ENCODE measurements at regions not wholly inside any gene's neighbourhood (a gene's known extent, or its start where the extent isn't known, plus 50 kb on each side); places are given as distances from the start of the nearest gene placed in this dataset.
"Not testable (repeated sequence)": the region's sequence is repeated elsewhere in the genome, so short reads cannot be mapped to it uniquely, and the experiment has no call there.

DNA sequence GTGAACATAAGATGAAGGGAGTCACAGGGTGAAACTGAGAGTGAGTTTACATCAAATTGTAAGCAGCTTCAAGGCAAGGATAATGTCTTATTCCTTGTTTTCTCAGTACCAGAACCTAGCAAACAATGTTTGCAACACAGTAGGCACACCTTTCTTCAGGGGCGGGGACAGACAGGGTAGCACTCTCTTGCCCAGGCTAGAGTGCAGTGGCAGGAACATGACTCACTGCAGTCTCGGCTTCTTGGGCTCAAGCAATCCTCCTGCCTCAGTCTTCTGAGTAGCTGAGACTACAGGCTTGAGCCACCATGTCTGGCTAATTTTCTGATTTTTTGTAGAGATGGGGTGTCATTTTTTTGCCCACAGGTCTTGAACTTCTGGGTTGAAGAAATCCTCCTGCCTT, 299.8 kb downstream of the CD83 start:
- CTCF ChIA-PET = interaction anchor here (0.7 kb wide), 1 partner anchor 9 kb away, joined by 4 read pairs; no protein-coding TSS in a partner anchor
- POLR2A ChIA-PET = interaction anchor here (0.6 kb wide), 1 partner anchor 965 kb away, joined by 3 read pairs; no protein-coding TSS in a partner anchor

DNA sequence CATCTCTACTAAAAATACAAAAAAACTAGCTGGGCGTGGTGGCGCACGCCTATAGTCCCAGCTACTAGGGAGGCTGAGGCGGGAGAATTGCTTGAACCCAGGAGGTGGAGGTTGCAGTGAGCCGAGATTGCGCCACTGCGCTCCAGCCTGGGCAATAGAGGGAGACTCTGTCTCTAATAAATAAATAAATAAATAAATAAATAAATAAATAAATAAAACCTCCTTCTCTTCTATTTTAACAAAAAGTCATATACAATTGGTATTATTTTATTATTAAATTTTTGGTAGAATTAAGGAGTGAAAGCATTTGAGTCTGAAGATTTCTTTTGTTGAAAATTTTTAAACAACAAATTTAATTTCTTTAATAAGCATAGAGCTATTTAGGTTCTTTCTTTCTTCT, 301.7 kb downstream of the CD83 start:
- CTCF ChIA-PET; H3K27ac ChIP-seq (ENCODE audit: extremely low read depth, low read depth, low read length); POLR2A ChIA-PET; H3K4me3 ChIP-seq (ENCODE audit: low read depth, low read length); H3K4me1 ChIP-seq (ENCODE audit: control insufficient read depth, insufficient read depth, low read length); H3K9me3 ChIP-seq (ENCODE audit: control insufficient read depth, insufficient read depth, low read depth, low read length); H3K36me3 ChIP-seq (ENCODE audit: control insufficient read depth in 2 of 2, insufficient read depth in 1 of 2, low read length in 2 of 2): not testable (repeated sequence)
- TF ChIP-seq ZNF266 (tag by site-specific recombination; IDR thresholded peaks at IDR 0.05; ENCODE audit: low read depth) = peak; percentile 42; the same call in 1 of the 2 replicates
- TF ChIP-seq ZXDB (tag by site-specific recombination; IDR thresholded peaks at IDR 0.05) = 0 out of 2 replicates have a peak, but pooled peaks have one; percentile 25
- TF ChIP-seq ZNF140 (tag by site-specific recombination; IDR thresholded peaks at IDR 0.05) = peak; percentile 79; the same call in 1 of the 2 replicates
- peak; percentile 74 for TF ChIP-seq ZNF623 (tag by site-specific recombination; IDR thresholded peaks at IDR 0.05)
- peak; percentile 31; the same call in 1 of the 2 replicates for TF ChIP-seq ZNF654 (tag by site-specific recombination; IDR thresholded peaks at IDR 0.05; ENCODE audit: low read depth)
- TF ChIP-seq ZNF560 (tag by site-specific recombination; IDR thresholded peaks at IDR 0.05; ENCODE audit: borderline replicate concordance) = 0 out of 2 replicates have a peak, but pooled peaks have one; percentile 29
- TF ChIP-seq, protein P1, sequence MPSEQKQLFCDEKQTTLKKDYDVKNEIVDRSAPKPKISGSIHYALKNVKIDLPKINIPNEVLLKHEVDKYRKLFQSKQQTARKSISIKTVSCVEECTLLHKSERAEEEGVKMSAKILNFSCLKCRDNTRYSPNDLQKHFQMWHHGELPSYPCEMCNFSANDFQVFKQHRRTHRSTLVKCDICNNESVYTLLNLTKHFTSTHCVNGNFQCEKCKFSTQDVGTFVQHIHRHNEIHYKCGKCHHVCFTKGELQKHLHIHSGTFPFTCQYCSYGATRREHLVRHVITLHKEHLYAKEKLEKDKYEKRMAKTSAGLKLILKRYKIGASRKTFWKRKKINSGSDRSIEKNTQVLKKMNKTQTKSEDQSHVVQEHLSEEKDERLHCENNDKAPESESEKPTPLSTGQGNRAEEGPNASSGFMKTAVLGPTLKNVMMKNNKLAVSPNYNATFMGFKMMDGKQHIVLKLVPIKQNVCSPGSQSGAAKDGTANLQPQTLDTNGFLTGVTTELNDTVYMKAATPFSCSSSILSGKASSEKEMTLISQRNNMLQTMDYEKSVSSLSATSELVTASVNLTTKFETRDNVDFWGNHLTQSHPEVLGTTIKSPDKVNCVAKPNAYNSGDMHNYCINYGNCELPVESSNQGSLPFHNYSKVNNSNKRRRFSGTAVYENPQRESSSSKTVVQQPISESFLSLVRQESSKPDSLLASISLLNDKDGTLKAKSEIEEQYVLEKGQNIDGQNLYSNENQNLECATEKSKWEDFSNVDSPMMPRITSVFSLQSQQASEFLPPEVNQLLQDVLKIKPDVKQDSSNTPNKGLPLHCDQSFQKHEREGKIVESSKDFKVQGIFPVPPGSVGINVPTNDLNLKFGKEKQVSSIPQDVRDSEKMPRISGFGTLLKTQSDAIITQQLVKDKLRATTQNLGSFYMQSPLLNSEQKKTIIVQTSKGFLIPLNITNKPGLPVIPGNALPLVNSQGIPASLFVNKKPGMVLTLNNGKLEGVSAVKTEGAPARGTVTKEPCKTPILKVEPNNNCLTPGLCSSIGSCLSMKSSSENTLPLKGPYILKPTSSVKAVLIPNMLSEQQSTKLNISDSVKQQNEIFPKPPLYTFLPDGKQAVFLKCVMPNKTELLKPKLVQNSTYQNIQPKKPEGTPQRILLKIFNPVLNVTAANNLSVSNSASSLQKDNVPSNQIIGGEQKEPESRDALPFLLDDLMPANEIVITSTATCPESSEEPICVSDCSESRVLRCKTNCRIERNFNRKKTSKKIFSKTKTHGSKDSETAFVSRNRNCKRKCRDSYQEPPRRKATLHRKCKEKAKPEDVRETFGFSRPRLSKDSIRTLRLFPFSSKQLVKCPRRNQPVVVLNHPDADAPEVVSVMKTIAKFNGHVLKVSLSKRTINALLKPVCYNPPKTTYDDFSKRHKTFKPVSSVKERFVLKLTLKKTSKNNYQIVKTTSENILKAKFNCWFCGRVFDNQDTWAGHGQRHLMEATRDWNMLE (tag by site-specific recombination; conservative IDR thresholded peaks at IDR 0.05; ENCODE audit: low read depth) = peak; percentile 80
- TF ChIP-seq ZNF510 (tag by site-specific recombination; IDR thresholded peaks at IDR 0.05; ENCODE audit: insufficient replicate concordance) = peak; percentile 57
- peak; percentile 31; the same call in 1 of the 2 replicates for TF ChIP-seq ZNF433 (tag by site-specific recombination; IDR thresholded peaks at IDR 0.05; ENCODE audit: low read depth)
- TF ChIP-seq ZNF404 (tag by site-specific recombination; IDR thresholded peaks at IDR 0.05) = 0 out of 2 replicates have a peak, but pooled peaks have one; percentile 64
- TF ChIP-seq ZNF426 (tag by site-specific recombination; IDR thresholded peaks at IDR 0.05) = peak; percentile 85
- 0 out of 2 replicates have a peak, but pooled peaks have one; percentile 16 for TF ChIP-seq ZNF341 (tag by site-specific recombination; IDR thresholded peaks at IDR 0.05; ENCODE audit: low read depth)
- TF ChIP-seq, protein P2, sequence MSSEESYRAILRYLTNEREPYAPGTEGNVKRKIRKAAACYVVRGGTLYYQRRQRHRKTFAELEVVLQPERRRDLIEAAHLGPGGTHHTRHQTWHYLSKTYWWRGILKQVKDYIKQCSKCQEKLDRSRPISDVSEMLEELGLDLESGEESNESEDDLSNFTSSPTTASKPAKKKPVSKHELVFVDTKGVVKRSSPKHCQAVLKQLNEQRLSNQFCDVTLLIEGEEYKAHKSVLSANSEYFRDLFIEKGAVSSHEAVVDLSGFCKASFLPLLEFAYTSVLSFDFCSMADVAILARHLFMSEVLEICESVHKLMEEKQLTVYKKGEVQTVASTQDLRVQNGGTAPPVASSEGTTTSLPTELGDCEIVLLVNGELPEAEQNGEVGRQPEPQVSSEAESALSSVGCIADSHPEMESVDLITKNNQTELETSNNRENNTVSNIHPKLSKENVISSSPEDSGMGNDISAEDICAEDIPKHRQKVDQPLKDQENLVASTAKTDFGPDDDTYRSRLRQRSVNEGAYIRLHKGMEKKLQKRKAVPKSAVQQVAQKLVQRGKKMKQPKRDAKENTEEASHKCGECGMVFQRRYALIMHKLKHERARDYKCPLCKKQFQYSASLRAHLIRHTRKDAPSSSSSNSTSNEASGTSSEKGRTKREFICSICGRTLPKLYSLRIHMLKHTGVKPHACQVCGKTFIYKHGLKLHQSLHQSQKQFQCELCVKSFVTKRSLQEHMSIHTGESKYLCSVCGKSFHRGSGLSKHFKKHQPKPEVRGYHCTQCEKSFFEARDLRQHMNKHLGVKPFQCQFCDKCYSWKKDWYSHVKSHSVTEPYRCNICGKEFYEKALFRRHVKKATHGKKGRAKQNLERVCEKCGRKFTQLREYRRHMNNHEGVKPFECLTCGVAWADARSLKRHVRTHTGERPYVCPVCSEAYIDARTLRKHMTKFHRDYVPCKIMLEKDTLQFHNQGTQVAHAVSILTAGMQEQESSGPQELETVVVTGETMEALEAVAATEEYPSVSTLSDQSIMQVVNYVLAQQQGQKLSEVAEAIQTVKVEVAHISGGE (tag by site-specific recombination; conservative IDR thresholded peaks at IDR 0.05; ENCODE audit: low read depth) = peak; percentile 73
- TF ChIP-seq ZBTB8A (tag by site-specific recombination; IDR thresholded peaks at IDR 0.05) = peak; percentile 73
- TF ChIP-seq ZNF394 (tag by site-specific recombination; IDR thresholded peaks at IDR 0.05; ENCODE audit: borderline replicate concordance) = peak; percentile 91
- TF ChIP-seq ZNF555 (tag by site-specific recombination; conservative IDR thresholded peaks at IDR 0.05) = peak; percentile 85
- TF ChIP-seq, protein P3, sequence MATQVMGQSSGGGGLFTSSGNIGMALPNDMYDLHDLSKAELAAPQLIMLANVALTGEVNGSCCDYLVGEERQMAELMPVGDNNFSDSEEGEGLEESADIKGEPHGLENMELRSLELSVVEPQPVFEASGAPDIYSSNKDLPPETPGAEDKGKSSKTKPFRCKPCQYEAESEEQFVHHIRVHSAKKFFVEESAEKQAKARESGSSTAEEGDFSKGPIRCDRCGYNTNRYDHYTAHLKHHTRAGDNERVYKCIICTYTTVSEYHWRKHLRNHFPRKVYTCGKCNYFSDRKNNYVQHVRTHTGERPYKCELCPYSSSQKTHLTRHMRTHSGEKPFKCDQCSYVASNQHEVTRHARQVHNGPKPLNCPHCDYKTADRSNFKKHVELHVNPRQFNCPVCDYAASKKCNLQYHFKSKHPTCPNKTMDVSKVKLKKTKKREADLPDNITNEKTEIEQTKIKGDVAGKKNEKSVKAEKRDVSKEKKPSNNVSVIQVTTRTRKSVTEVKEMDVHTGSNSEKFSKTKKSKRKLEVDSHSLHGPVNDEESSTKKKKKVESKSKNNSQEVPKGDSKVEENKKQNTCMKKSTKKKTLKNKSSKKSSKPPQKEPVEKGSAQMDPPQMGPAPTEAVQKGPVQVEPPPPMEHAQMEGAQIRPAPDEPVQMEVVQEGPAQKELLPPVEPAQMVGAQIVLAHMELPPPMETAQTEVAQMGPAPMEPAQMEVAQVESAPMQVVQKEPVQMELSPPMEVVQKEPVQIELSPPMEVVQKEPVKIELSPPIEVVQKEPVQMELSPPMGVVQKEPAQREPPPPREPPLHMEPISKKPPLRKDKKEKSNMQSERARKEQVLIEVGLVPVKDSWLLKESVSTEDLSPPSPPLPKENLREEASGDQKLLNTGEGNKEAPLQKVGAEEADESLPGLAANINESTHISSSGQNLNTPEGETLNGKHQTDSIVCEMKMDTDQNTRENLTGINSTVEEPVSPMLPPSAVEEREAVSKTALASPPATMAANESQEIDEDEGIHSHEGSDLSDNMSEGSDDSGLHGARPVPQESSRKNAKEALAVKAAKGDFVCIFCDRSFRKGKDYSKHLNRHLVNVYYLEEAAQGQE (tag by site-specific recombination; IDR thresholded peaks at IDR 0.05) = peak; percentile 57; the same call in 1 of the 2 replicates
- 0 out of 2 replicates have a peak, but pooled peaks have one; percentile 29 for TF ChIP-seq KLF7 (tag by site-specific recombination; IDR thresholded peaks at IDR 0.05; ENCODE audit: borderline replicate concordance)

More for the DNA sequence above, 299.8 kb downstream of the CD83 start:
- 0 out of 2 replicates have a peak, but pooled peaks have one; percentile 3 for TF ChIP-seq GFI1B (tag by site-specific recombination; IDR thresholded peaks at IDR 0.05)
- no peak for TF ChIP-seq SP2 (tag by site-specific recombination; IDR thresholded peaks at IDR 0.05)
- Histone ChIP-seq H3K4me1 (ENCODE audit: control insufficient read depth, insufficient read depth, low read length) (no peaks in the 10 kb centered on the region), H3K27ac (ENCODE audit: extremely low read depth, low read depth, low read length) (no peak overlapping the region), H3K9me3 (ENCODE audit: control insufficient read depth, insufficient read depth, low read depth, low read length) (no peaks in the 10 kb centered on the region), H3K4me3 (ENCODE audit: low read depth, low read length) (no peak overlapping the region), H3K36me3 (ENCODE audit: control insufficient read depth in 2 of 2, insufficient read depth in 1 of 2, low read length in 2 of 2) (no peaks in the 10 kb centered on the region)
